NCI-H524 (cell line): ENCODE measurements at regions not wholly inside any gene's neighbourhood (a gene's known extent, or its start where the extent isn't known, plus 50 kb on each side); places are given as distances from the start of the nearest gene placed in this dataset.

Experiments
- DNase-seq, 2 experiments: peaks; one replicate each; lab custom pipeline; 2025; lab: John Stamatoyannopoulos, UW

GRCh38 chr19:31119951-31120690 lies 229.1 kb downstream of the TSHZ3 start:
- no peak for DNase-seq

- no peak for DNase-seq
These were observed 230.2 kb downstream of the TSHZ3 start for GRCh38 chr19:31118986-31119385.

- DNase-seq: no peak
These were observed 230.8 kb downstream of the TSHZ3 start for GRCh38 chr19:31118287-31118955.

GRCh38 chr19:31114585-31114984 lies 234.7 kb downstream of the TSHZ3 start:
- no peak for DNase-seq

GRCh38 chr19:31113293-31113692 lies 235.9 kb downstream of the TSHZ3 start:
- DNase-seq: no peak

GRCh38 chr19:31112158-31112557 lies 237.1 kb downstream of the TSHZ3 start:
- DNase-seq: no peak

- DNase-seq: no peak
These were observed 237.5 kb downstream of the TSHZ3 start for GRCh38 chr19:31111741-31112140.

- DNase-seq: no peak
These were observed 238.9 kb downstream of the TSHZ3 start for GRCh38 chr19:31110336-31110735.

- DNase-seq: no peak
These were observed 239.6 kb downstream of the TSHZ3 start for GRCh38 chr19:31109636-31110035.

- no peak for DNase-seq
These were observed 242.1 kb downstream of the TSHZ3 start for GRCh38 chr19:31107096-31107495.

- DNase-seq: no peak
These were observed 243.5 kb downstream of the TSHZ3 start for GRCh38 chr19:31105761-31106160.

GRCh38 chr19:31104451-31104850 lies 244.8 kb downstream of the TSHZ3 start:
- DNase-seq: no peak

- DNase-seq: no peak
These were observed 246.0 kb downstream of the TSHZ3 start for GRCh38 chr19:31103228-31103627.

GRCh38 chr19:31102674-31103073 lies 246.6 kb downstream of the TSHZ3 start:
- DNase-seq: no peak

- DNase-seq: no peak
These were observed 248.3 kb downstream of the TSHZ3 start for GRCh38 chr19:31100981-31101380.

- no peak for DNase-seq
These were observed 249.0 kb downstream of the TSHZ3 start for GRCh38 chr19:31100206-31100590.

GRCh38 chr19:31099515-31100205 lies 249.6 kb downstream of the TSHZ3 start:
- DNase-seq: no peak

GRCh38 chr19:31098836-31099235 lies 250.4 kb downstream of the TSHZ3 start:
- DNase-seq: no peak

GRCh38 chr19:31096935-31097545 lies 252.2 kb downstream of the TSHZ3 start:
- DNase-seq: no peak

GRCh38 chr19:31096062-31096830 lies 253.0 kb downstream of the TSHZ3 start:
- no peak for DNase-seq

GRCh38 chr19:31095100-31095804 lies 254.0 kb downstream of the TSHZ3 start:
- no peak for DNase-seq
